ENCODE measurements at regions not wholly inside any gene's neighbourhood (a gene's known extent, or its start where the extent isn't known, plus 50 kb on each side); places are given as distances from the start of the nearest gene placed in this dataset.

- TF ChIP-seq ZNF214 (tag by site-specific recombination; IDR thresholded peaks at IDR 0.05; ENCODE audit: borderline replicate concordance), result no peak
- Histone ChIP-seq H3K36me3 (ENCODE audit: control insufficient read depth in 2 of 2, insufficient read depth in 1 of 2, low read length in 2 of 2) (no peaks in the 10 kb centered on the region), H3K27ac (ENCODE audit: extremely low read depth, low read depth, low read length) (no peak overlapping the region), H3K9me3 (ENCODE audit: control insufficient read depth, insufficient read depth, low read depth, low read length) (no peaks in the 10 kb centered on the region), H3K4me3 (ENCODE audit: low read depth, low read length) (no peak overlapping the region), H3K4me1 (ENCODE audit: control insufficient read depth, insufficient read depth, low read length) (no peaks in the 10 kb centered on the region)
- ChIA-PET POLR2A (no interaction called here), CTCF (no interaction called here)
These were observed 289.7 kb upstream of the NRIP1 start for GRCh38 chr21:15354516-15354915.

- TF ChIP-seq ZNF513 (tag by site-specific recombination; IDR thresholded peaks at IDR 0.05) (no peak), ZNF555 (tag by site-specific recombination; conservative IDR thresholded peaks at IDR 0.05) (no peak), ZNF391 (tag by site-specific recombination; IDR thresholded peaks at IDR 0.05; ENCODE audit: borderline replicate concordance, low read depth) (no peak), ZNF394 (tag by site-specific recombination; IDR thresholded peaks at IDR 0.05; ENCODE audit: borderline replicate concordance) (no peak), ZNF362 (tag by site-specific recombination; IDR thresholded peaks at IDR 0.05) (no peak), ZNF600 (tag by site-specific recombination; IDR thresholded peaks at IDR 0.05) (no peak), KLF8 (tag by site-specific recombination; IDR thresholded peaks at IDR 0.05) (no peak), ZNF148 (tag by site-specific recombination; IDR thresholded peaks at IDR 0.05; ENCODE audit: borderline replicate concordance) (no peak), ZNF157 (tag by site-specific recombination; IDR thresholded peaks at IDR 0.05) (no peak), ZNF19 (tag by site-specific recombination; IDR thresholded peaks at IDR 0.05; ENCODE audit: low read depth) (no peak), ZNF174 (tag by site-specific recombination; IDR thresholded peaks at IDR 0.05) (no peak), ZNF221 (tag by site-specific recombination; IDR thresholded peaks at IDR 0.05; ENCODE audit: borderline replicate concordance) (no peak), ZFP69B (tag by site-specific recombination; IDR thresholded peaks at IDR 0.05) (no peak), SCRT1 (tag by site-specific recombination; IDR thresholded peaks at IDR 0.05; ENCODE audit: borderline replicate concordance) (no peak), ZEB2 (tag by site-specific recombination; IDR thresholded peaks at IDR 0.05) (no peak), AEBP2 (tag by site-specific recombination; IDR thresholded peaks at IDR 0.05; ENCODE audit: borderline replicate concordance) (no peak), ZNF560 (tag by site-specific recombination; IDR thresholded peaks at IDR 0.05; ENCODE audit: borderline replicate concordance) (no peak), ZNF324 (tag by site-specific recombination; IDR thresholded peaks at IDR 0.05) (no peak)
- Histone ChIP-seq H3K36me3 (ENCODE audit: control insufficient read depth in 2 of 2, insufficient read depth in 1 of 2, low read length in 2 of 2) (no peaks in the 10 kb centered on the region), H3K4me3 (ENCODE audit: low read depth, low read length) (no peak overlapping the region), H3K9me3 (ENCODE audit: control insufficient read depth, insufficient read depth, low read depth, low read length) (no peaks in the 10 kb centered on the region), H3K27ac (ENCODE audit: extremely low read depth, low read depth, low read length) (no peak overlapping the region), H3K4me1 (ENCODE audit: control insufficient read depth, insufficient read depth, low read length) (no peaks in the 10 kb centered on the region)
- ChIA-PET CTCF (no interaction called here), POLR2A (no interaction called here)
These were observed 290.3 kb upstream of the NRIP1 start for GRCh38 chr21:15355066-15355465.

Measured in HEK293 (cell line).